GM20431 (cell line): ENCODE measurements at regions not wholly inside any gene's neighbourhood (a gene's known extent, or its start where the extent isn't known, plus 50 kb on each side); places are given as distances from the start of the nearest gene placed in this dataset.

Experiments used
- in situ Hi-C: fragments of 300-500 bp; cut with MseI, MboI; formaldehyde crosslinking; loops from one replicate; pipeline ENCODE4 v1.15.0; 2020; ENCODE audit warnings: low sequenced_read_pairs; ENCODE audit not compliant: unreplicated experiment

DNA sequence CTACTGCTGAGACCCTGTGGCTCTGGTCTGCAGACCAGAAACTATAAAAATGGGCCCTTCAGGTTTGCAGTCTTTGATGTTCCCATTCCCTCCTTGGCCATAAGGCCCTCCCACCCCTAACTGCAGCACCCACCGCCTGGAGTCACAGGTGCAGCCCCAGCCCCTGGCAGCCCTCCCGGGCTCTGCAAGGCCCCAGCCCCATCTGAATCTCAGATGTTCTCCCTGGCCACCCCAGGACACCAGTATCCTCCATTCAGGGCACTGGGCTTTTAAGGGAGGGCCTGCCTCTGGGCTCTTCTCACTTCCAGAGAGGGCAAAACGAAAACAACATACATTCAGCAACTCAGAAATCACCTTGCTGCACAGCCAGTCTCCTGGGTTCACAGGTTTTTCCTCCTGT, 107.7 kb upstream of the RET start:
- in situ Hi-C loops: no loop called here

DNA sequence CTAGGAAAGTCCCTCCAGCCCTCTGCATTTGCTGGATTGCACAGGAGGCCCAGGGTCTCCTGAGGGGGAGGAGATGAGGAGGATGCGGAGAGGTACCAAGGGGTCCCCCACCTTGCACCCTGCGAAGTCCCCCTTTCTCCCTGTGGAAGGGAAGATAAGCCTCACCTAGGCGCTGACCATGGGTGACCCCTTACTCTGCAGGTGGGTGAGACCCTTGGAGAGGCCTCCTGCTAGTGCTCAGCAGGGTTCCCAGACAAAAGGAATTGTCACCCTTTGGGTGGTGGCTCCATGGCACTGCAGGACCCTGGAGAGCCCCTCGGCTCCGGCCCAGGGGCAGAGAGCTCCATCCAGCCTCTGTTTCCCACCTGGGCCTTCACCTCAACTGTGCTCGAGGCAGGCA, 107.0 kb upstream of the RET start:
- in situ Hi-C loops: no loop called here

DNA sequence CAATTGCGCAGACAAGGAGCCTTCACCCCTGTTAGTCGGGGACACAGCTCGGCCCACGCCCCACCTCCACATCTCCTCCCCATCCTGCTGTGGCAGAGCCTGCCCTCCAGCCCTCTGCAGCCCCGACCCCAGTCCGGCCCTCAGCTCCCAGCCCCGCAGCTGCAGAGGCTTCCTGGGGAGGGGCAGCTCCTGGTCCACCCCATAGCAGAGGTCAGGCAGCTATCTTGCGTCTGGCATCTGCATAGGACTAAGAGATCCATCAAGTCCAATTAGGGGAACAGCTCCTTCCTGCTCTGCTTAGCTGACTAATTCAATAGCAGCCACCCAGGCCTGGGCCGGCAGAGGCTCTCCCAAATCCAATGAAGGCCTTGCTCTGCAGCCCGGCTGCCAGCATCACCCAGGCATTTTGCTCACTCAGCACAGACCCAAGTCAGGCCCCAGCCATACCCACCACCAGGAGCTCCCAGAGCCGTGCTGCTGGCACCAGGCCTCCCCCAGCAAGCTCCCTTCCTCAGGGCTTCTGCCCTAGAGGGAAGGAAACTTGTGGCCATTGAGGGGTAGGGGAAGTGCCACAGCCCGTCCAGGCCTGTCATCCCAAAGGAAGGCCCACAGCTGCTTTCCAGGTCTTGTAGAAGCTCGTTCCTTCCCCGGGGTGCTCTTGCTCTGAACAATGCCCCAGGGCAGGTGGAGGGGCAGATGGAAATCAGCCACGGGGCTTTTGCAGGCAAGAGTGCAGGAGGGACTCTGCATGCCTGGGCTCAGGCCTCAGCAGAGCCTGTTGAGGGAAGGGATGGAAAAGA, 106.2 kb upstream of the RET start:
- in situ Hi-C loops: no loop called here

DNA sequence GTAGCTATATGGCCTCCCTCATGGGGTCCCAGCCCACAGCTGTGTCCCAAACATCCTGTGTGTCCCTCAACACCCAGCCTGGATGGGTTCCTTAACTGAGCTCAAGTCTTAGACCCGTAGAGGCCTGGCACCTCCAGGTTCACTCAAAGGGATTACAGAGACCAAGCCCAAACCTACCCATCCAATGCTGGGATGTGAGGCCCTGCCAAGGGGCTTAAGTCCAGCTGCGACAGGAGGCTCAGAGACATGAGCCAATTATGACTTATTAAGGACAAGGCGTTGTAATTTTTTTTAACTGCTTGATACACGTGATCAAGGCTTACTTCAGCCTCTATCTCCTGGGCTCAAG, 105.6 kb upstream of the RET start:
- in situ Hi-C loops: no loop called here

DNA sequence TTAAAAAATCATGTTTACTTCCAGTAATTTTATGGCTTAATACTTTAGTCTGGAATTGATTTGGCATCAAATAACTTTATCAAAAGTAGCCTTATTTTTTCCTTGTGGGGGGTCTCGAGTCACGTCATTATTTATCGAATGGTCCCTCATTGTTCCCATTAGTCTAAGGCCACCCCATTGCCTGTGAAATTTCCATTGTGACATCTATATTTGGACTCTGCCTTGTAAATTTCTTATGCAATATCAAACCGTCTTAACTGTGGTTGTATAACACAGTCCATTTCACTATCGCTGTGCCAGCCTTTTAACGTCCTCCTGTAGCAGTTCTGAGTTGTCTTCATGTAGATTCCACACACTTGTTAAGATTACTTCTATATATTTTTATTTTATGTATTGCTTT, 103.9 kb upstream of the RET start:
- in situ Hi-C loops: no loop called here

DNA sequence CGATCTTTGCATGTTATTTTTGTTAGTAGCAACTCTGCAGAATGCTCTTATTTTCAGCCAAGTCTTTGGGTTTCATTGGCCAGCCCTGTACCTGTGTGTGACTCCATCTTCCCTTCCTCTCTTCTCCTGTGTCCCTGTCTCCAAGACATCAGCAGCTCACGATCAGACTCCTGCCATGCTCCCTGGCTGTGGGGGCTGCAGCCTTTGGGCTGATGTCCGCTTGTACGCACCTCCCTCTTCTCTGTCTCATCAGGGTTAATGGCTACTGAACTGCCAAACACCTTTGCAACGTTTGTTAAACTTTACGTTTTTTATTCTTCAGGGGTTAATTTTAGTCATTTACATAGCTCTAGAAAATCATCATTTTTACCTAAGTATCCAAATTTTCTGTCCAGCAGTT, 103.5 kb upstream of the RET start:
- in situ Hi-C loops: no loop called here

DNA sequence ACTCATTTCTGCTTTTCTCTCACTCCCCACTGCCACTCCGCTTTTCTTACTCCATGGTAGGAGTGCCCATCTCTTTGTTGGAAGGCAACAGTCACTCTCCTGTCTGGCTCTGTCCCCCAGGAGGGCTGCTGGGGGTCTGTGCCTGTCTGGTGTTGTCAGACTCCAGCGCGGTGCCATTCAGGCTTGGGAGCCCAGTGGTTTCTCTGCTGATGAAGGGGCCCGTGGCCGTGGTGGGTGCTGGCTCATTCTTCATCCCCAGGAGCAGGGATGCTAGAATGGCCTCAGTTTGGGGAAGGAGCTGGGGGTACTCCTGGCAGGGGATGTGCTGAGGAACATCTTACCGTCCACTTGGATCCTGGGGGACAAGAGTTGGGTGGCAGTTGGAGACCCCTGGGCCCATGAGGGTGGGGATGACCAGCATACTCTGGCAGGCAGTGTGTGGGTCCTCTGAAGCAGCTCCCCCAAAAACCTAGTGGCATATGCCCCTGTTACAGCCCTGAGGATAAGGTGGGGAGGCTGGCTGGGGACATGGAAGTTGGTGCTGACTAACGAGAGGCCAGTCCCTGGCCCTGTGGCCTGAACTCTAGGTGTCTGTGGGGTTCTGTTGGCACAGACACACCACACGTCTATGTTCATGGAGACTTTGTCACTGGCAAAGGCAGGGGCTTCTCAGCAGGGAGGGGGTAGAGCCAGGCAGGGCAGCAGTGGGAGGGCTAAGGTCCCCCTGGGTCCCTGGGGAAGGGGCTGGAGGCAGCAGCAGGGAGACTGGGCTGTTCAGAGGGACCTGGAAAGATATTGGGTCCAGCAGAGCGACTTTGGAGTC, 102.8 kb upstream of the RET start:
- in situ Hi-C loops: no loop called here

DNA sequence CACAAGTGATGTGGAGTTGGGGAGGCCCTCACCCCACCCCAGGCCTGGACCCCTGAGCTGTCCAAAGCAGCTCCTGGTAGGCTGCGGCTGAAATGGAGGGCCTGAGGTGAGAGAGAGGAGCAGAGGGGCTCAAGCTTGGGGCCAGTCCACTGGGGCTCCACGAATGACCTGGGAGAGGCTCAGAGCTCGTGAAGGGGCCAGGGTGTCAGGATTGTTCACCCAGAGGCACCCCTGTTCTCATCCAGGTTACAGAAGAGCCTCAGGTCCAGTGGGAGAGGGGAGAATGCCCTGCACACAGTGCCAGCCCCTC, 102.2 kb upstream of the RET start:
- in situ Hi-C loops: loop anchor here (25.0 kb wide), 1 partner anchor 113 kb away; the partner anchor contains the start of gene RET

DNA sequence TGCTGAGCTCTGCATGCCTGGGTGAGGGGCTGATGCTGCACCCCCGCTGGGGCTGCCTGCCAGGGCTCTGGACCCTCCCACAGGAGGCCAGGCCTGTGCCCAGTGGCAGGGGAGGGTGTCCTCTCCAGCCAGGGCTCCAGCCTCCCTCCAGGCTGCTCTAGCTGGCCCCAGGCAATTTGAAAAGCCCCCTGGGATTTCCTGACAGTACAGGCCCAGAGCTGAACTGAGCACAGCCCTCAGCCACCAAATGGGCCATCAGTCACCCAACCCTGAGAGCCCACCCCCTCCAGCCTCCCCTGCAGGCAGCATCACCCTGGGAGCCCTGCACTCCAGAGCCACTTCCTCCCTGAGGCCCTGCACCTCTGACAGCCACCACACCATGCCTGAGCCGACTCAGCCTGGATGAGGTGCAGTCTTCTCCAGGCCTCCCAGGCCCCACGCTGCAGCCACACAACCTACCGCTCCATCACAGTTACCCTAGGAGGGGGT, 101.8 kb upstream of the RET start:
- in situ Hi-C loops: loop anchor here (25.0 kb wide), 1 partner anchor 112 kb away; the partner anchor contains the start of gene RET

DNA sequence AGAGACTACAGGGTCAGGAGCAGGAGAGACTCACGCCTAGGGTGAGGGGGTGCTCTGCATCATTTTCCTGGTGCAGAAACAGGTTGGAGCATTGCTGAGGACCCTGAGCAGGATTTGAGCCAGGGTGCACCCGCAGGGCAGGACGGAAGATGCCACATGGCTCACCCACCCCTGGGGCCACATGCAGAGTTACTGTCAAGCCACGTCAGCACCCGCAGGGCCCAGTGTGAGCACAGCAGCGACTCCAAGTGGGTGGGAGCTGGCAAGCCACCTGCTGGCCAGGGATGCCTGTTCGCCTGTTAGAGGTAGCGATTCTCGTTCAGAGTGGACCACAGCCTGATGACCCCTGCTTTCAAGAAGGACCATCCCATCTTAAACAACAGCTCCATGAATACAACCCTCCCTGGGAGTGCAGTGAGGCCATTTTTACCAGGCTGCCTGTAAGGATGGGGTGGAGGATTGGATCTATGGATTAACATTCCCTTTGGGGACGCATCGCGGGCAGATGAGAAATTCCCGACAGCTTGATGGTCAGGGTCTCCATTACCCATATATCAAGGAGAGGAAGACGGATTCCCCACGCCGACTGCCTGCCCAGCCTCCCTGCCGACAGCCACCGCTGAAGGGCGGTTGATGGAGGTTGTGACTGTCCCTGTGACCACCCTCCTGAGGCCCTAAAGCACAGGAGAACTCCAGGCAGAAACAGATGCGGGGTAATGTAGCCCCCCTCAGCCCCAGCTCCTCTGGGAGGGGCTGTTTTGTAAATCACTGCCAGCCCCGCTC, 101.1 kb upstream of the RET start:
- in situ Hi-C loops: loop anchor here (25.0 kb wide), 1 partner anchor 112 kb away; the partner anchor contains the start of gene RET

DNA sequence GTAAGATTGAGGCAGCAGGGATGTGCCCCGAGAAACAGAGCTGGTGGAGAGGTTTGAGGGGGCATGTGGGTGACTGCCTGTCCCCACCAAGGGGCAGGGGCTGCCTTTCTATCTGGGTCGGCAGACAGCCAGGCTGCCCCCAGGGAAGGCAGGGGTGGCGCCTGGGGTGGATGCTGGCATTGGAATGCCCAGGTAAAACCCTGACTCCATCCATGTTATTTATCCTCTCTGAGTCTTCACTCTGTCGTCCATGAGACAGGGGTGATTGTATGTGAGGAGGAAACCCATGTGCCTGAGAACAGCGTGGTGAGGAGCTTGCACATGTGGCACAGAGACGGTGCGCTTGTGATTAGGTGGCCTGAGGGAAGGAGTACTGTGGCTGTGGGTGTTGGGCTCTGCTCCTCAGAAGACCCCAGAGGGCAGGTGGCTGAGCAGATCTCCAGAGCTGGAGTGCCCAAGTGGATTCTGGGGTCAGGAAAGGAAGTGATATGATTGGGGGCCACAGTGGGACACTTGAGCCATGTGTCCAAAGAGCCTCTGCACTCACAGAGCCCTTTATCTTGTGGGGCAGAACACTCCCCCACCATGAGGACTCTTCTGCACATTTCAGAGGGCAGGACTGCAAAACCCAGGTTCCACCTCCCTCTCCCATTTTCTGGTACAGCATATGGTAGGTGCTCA, 100.4 kb upstream of the RET start:
- in situ Hi-C loops: loop anchor here (25.0 kb wide), 1 partner anchor 111 kb away; the partner anchor contains the start of gene RET

DNA sequence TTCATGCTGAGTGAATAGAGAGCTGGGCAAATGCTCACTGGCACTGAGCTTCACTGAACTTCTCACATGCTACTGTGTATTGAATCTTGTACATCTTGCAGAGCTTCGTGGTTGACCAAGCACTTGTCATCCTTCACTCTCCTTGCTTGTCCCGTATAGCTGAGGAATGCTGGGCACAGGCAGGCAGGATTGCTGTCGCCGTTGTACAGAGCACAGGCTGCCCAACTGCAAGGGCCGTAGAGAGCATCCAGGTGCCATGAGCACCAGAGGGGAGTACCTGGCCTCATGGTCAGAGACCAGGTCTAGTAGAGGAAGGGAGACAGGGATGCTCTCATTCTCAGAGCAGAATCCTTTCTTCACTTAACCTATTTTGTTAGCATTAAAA, 99.8 kb upstream of the RET start:
- in situ Hi-C loops: loop anchor here (25.0 kb wide), 1 partner anchor 110 kb away; the partner anchor contains the start of gene RET

DNA sequence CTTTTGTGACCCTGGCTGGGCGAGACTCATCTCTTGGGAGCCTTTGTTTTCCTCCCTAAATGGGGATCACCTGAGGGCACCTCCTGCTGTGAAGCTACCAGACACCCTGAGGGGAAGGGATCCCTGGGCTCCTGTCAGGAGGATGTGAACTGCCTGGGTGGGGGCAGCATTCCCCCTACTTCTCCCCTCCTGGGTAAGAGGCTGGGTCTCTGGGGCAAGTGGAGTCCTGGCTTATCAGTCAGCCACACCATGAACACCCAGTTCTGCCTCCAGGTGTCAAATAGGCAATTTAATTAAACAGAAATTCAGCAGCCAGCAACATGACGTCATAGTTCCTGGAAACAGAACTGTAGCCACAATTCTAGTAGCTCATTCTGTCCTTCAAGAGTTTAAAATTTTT, 97.7 kb upstream of the RET start:
- in situ Hi-C loops: loop anchor here (25.0 kb wide), 1 partner anchor 108 kb away; the partner anchor contains the start of gene RET

DNA sequence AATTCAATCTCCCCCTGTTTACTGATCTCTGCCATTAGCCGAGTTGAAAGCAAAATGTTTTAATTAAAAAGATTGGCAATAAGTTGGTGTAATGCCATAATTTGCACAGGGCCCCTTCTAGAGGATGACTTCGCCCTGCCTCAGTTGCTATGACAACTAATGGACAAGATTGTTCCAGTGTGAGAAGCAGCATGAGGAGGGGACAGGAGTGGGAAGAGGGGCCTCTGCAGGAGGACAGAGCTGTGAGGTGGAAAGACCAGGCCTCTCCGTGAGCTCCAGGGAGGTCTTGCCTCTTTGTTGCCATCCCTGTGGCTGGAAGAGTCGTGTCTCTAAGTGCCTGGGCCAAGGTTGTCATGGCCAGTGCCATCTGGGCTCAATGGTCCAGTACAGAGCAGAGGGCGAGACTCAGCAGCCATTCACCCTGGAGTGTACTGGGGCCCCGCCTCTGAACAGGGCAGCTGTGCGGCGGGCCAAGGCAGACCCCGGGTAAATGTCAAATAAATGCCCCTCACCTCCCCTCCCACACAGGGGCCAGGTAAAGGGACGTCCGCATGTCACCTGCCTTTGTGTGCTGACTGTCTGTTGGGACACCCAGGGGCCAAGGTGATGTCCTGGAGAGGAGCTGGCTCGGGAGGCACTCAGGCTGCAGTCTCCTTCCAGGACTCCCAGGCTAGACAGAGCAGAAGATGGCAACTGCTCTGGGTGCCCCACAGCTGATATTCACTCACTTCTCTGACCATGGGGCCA, 97.0 kb upstream of the RET start:
- in situ Hi-C loops: loop anchor here (25.0 kb wide), 1 partner anchor 107 kb away; the partner anchor contains the start of gene RET

DNA sequence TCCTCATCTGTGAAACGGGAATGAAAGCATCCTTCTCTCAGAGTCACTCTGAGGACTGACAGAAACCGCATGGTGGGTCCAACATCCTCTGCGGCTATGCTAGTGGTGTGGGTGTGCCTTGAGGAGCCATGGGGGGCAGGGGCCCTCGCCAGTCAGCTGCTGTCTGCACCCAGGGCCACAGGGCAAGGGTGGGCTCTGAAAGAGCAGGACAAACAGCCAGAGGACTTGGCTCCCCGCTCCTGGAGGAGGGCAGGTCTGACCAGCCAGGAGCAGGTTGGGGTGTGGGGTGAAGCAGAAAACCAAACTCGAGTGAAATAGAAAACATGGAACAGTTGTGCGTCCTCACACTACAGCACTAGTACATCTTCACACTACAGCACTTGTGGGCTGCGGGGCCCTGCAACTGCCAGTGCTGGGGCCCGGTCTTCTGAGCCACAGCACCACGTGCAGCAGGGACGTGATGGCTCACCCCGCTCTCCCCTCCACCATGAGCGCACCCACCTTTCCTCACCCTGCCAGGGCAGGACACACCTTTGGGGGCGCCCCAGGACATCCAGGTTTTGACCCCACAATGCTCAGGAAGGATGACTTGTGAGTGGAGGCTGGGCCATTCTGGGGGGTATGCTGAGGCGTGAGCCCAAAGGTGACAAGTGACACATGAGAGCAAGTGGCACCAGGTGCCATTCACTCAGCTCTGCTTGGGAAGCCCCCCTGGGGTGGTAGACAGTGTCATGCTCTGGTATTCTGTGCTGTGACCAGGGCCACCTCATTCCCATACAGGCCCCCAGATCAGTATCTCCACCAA, 96.1 kb upstream of the RET start:
- in situ Hi-C loops: loop anchor here (25.0 kb wide), 1 partner anchor 107 kb away; the partner anchor contains the start of gene RET

DNA sequence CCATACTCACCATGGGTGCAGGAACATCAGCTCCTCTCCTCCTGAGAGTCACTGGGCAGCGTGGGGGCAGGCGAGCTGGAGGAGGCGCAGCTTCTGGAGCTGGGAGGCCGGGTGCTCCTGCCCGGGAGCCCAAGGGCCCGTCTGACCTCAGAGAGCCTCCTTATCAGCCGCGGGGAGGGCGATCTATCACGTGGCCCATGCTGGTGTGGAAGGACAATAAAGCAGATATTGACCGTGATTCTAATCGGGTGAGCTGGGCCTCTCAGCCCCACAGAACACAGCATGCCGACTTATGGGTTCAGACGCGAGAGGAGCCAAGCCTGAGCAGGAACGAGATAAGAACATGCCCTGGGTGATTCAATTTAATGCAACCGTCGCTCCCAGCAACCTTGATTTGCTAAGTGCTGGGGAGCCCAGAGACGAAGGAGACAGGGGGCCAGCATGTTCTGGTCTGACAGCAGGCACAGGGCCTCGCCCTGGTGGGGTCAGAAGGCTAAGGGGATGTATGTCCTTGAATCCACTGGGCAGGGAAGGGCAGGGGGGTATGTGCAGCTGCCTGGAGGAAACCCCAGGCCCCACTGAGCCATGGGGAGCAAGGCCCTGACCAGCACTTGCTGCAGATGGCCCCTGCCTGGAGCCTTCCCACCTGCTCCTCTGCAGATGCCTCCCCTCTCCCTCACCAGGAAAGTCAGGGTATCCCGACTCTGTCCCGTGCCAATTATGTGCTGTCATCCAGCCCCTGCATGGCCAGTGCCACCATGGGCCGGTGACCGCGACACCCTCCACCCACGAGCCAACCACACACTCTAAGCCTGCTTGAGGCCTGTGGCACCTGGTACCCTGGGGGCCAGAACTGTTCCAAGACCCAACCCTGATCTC, 95.3 kb upstream of the RET start:
- in situ Hi-C loops: loop anchor here (25.0 kb wide), 1 partner anchor 106 kb away; the partner anchor contains the start of gene RET

DNA sequence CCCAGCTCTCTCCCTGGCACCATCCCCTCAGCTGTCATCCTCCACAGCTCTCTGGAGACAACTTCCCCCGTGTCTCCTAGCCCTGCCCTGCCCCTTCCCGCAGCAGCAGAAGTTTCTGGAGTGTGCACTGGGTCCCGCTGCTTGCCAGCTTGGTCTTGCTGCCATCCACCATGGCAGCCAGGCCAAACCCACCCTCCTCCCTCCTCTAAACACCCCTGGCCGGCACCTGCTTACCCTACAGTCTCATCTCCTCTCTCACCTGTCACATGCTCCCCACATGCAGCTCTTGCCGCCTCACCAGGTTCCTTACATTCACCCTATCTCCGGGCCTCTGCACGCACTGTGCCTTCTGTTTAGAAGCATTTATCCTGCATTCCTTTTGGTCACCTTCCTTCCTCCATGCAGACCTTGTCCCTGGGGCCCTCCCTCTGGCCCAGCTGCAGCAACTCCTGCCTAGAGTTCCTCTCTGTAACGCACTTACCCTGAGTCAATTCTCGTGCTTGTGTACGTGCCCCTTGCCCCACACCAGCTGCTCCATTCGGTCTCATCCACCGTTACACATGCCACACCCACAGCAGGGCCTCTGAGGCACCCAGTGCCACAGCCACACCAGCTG, 93.9 kb upstream of the RET start:
- in situ Hi-C loops: loop anchor here (25.0 kb wide), 1 partner anchor 104 kb away; the partner anchor contains the start of gene RET
